ENCODE measurements at regions not wholly inside any gene's neighbourhood (a gene's known extent, or its start where the extent isn't known, plus 50 kb on each side); places are given as distances from the start of the nearest gene placed in this dataset.

- DNase-seq: no peak
Observed at GRCh38 chr12:127428420-127428819, 838.5 kb upstream of the TMEM132C start.

GRCh38 chr12:127429551-127430285 is 837.3 kb upstream of the TMEM132C start:
- no peak for DNase-seq

GRCh38 chr12:127430401-127430800 is 836.6 kb upstream of the TMEM132C start:
- DNase-seq: no peak

- no peak for DNase-seq
Observed at GRCh38 chr12:127431177-127431576, 835.8 kb upstream of the TMEM132C start.

GRCh38 chr12:127431594-127431993 is 835.4 kb upstream of the TMEM132C start:
- no peak for DNase-seq

- no peak for DNase-seq
Observed at GRCh38 chr12:127435439-127435838, 831.5 kb upstream of the TMEM132C start.

- no peak for DNase-seq
Observed at GRCh38 chr12:127438512-127439244, 828.3 kb upstream of the TMEM132C start.

GRCh38 chr12:127445581-127446139 is 821.3 kb upstream of the TMEM132C start:
- no peak for DNase-seq

GRCh38 chr12:127448906-127449305 is 818.1 kb upstream of the TMEM132C start:
- DNase-seq: no peak

GRCh38 chr12:127450826-127451225 is 816.1 kb upstream of the TMEM132C start:
- no peak for DNase-seq

- no peak for DNase-seq
Observed at GRCh38 chr12:127455347-127456265, 811.4 kb upstream of the TMEM132C start.

- no peak for DNase-seq
Observed at GRCh38 chr12:127457726-127458125, 809.2 kb upstream of the TMEM132C start.

- DNase-seq: no peak
Observed at GRCh38 chr12:127459166-127459565, 807.8 kb upstream of the TMEM132C start.

- no peak for DNase-seq
Observed at GRCh38 chr12:127459687-127460086, 807.3 kb upstream of the TMEM132C start.

- DNase-seq: no peak
Observed at GRCh38 chr12:127463237-127463636, 803.7 kb upstream of the TMEM132C start.

- no peak for DNase-seq
Observed at GRCh38 chr12:127469331-127469730, 797.6 kb upstream of the TMEM132C start.

- no peak for DNase-seq
Observed at GRCh38 chr12:127473766-127474165, 793.2 kb upstream of the TMEM132C start.

- DNase-seq: no peak
Observed at GRCh38 chr12:127479256-127479655, 787.7 kb upstream of the TMEM132C start.

GRCh38 chr12:127480775-127481314 is 786.1 kb upstream of the TMEM132C start:
- no peak for DNase-seq

GRCh38 chr12:127482950-127483349 is 784.0 kb upstream of the TMEM132C start:
- no peak for DNase-seq

GRCh38 chr12:127485528-127485927 is 781.4 kb upstream of the TMEM132C start:
- peak in 3 of 51 donors; percentile 1 to 16 (median 8) for DNase-seq

Measured in hypothalamus (tissue), 51 donors.